H1 (cell line): ENCODE measurements at regions not wholly inside any gene's neighbourhood (a gene's known extent, or its start where the extent isn't known, plus 50 kb on each side); places are given as distances from the start of the nearest gene placed in this dataset.

Source experiments
- ASH2L ChIP-seq: fragments of 200-600, 300-600 bp; sonication (generic); IDR thresholded peaks from one replicate; pipeline ENCODE4 v1.7.1; 2017; ENCODE audit warnings: low read length
- PHF8 ChIP-seq: fragments of 200-600 bp; sonication (generic); conservative IDR thresholded peaks from 2 replicates; pipeline ENCODE4 v1.7.1; 2012; ENCODE audit warnings: low read depth, mild to moderate bottlenecking, inconsistent platforms, low read length, moderate library complexity
- SAP30 ChIP-seq: fragments of 300-600 bp; sonication (generic); IDR thresholded peaks from 2 replicates; pipeline ENCODE4 v1.7.1; 2012; ENCODE audit warnings: low read length, moderate library complexity, mild to moderate bottlenecking, inconsistent platforms; ENCODE audit not compliant: insufficient read depth, insufficient replicate concordance
- SIN3A ChIP-seq, 2 experiments: IDR thresholded peaks in 1 of 2; conservative IDR thresholded peaks in 1 of 2; 2 replicates each; pipeline ENCODE4 v1.6.1; 2011 to 2012; ENCODE audit warnings: low read length in 2 of 2, improper control_type of control experiment in 1 of 2, low read depth in 1 of 2, mild to moderate bottlenecking in 1 of 2
- SP2 ChIP-seq: IDR thresholded peaks from 2 replicates; pipeline ENCODE4 v1.6.1; 2012; ENCODE audit warnings: mild to moderate bottlenecking, low read length, inconsistent platforms
- TF ChIP-seq, protein P1 (sequence below): fragments of 300-600 bp; sonication (generic); IDR thresholded peaks from 2 replicates; pipeline ENCODE4 v1.7.1; 2012; ENCODE audit warnings: low read length, moderate library complexity, mild to moderate bottlenecking, inconsistent platforms; ENCODE audit not compliant: insufficient replicate concordance

DNA sequence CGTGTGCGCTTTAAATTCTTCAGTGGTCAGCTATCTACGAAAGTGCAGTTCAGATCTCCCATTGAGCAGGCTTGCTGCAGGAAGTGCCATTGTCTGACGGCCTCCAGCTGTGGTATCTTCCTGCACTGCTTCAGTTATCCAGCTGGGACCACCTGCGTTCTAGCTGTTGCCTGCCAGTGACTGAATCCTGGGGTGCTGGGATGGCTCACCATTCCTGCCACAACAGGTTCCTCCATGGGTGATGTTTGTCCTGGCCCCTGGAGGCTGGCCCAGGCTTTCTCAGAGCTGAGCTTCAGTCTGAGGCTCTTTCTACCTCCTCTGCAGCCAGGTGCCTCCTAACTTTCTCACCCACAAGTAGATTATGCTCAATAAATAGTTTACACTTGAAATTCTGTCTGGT is 498.5 kb upstream of the HS6ST1 start (continued):
- TF ChIP-seq, protein P1, sequence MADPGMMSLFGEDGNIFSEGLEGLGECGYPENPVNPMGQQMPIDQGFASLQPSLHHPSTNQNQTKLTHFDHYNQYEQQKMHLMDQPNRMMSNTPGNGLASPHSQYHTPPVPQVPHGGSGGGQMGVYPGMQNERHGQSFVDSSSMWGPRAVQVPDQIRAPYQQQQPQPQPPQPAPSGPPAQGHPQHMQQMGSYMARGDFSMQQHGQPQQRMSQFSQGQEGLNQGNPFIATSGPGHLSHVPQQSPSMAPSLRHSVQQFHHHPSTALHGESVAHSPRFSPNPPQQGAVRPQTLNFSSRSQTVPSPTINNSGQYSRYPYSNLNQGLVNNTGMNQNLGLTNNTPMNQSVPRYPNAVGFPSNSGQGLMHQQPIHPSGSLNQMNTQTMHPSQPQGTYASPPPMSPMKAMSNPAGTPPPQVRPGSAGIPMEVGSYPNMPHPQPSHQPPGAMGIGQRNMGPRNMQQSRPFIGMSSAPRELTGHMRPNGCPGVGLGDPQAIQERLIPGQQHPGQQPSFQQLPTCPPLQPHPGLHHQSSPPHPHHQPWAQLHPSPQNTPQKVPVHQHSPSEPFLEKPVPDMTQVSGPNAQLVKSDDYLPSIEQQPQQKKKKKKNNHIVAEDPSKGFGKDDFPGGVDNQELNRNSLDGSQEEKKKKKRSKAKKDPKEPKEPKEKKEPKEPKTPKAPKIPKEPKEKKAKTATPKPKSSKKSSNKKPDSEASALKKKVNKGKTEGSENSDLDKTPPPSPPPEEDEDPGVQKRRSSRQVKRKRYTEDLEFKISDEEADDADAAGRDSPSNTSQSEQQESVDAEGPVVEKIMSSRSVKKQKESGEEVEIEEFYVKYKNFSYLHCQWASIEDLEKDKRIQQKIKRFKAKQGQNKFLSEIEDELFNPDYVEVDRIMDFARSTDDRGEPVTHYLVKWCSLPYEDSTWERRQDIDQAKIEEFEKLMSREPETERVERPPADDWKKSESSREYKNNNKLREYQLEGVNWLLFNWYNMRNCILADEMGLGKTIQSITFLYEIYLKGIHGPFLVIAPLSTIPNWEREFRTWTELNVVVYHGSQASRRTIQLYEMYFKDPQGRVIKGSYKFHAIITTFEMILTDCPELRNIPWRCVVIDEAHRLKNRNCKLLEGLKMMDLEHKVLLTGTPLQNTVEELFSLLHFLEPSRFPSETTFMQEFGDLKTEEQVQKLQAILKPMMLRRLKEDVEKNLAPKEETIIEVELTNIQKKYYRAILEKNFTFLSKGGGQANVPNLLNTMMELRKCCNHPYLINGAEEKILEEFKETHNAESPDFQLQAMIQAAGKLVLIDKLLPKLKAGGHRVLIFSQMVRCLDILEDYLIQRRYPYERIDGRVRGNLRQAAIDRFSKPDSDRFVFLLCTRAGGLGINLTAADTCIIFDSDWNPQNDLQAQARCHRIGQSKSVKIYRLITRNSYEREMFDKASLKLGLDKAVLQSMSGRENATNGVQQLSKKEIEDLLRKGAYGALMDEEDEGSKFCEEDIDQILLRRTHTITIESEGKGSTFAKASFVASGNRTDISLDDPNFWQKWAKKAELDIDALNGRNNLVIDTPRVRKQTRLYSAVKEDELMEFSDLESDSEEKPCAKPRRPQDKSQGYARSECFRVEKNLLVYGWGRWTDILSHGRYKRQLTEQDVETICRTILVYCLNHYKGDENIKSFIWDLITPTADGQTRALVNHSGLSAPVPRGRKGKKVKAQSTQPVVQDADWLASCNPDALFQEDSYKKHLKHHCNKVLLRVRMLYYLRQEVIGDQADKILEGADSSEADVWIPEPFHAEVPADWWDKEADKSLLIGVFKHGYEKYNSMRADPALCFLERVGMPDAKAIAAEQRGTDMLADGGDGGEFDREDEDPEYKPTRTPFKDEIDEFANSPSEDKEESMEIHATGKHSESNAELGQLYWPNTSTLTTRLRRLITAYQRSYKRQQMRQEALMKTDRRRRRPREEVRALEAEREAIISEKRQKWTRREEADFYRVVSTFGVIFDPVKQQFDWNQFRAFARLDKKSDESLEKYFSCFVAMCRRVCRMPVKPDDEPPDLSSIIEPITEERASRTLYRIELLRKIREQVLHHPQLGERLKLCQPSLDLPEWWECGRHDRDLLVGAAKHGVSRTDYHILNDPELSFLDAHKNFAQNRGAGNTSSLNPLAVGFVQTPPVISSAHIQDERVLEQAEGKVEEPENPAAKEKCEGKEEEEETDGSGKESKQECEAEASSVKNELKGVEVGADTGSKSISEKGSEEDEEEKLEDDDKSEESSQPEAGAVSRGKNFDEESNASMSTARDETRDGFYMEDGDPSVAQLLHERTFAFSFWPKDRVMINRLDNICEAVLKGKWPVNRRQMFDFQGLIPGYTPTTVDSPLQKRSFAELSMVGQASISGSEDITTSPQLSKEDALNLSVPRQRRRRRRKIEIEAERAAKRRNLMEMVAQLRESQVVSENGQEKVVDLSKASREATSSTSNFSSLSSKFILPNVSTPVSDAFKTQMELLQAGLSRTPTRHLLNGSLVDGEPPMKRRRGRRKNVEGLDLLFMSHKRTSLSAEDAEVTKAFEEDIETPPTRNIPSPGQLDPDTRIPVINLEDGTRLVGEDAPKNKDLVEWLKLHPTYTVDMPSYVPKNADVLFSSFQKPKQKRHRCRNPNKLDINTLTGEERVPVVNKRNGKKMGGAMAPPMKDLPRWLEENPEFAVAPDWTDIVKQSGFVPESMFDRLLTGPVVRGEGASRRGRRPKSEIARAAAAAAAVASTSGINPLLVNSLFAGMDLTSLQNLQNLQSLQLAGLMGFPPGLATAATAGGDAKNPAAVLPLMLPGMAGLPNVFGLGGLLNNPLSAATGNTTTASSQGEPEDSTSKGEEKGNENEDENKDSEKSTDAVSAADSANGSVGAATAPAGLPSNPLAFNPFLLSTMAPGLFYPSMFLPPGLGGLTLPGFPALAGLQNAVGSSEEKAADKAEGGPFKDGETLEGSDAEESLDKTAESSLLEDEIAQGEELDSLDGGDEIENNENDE, result no peak
- TF ChIP-seq ASH2L, result no peak
- TF ChIP-seq SP2, result no peak
- TF ChIP-seq SIN3A (conservative IDR thresholded peaks at IDR 0.05 in 1 of 2, IDR thresholded peaks at IDR 0.05 in 1 of 2; ENCODE audit: low read depth in 1 of 2, low read length in 2 of 2), result no peak
- TF ChIP-seq SAP30, result no peak
- TF ChIP-seq PHF8, result no peak
